PC-9 (cell line): ENCODE measurements at regions not wholly inside any gene's neighbourhood (a gene's known extent, or its start where the extent isn't known, plus 50 kb on each side); places are given as distances from the start of the nearest gene placed in this dataset.
A peak's percentile ranks its signal among the peaks of the same experiment; 100 is the strongest.

Experiments used
- BruUV-seq: library from RNA; stranded (reverse); fragments of 400-500 nt; replicated peaks from 2 replicates; lab custom pipeline; 2021; lab: Mats Ljungman, UMichigan
- CTCF ChIA-PET: fragments of 300-600 bp; sonication (Branson Sonifier 250); formaldehyde crosslinking; loops from one replicate; lab custom pipeline; 2022; ENCODE audit warnings: antibody characterized with exemption; lab: Charles Lee
- POLR2A ChIA-PET: fragments of 300-600 bp; sonication (Branson Sonifier 250); formaldehyde crosslinking; loops from one replicate; lab custom pipeline; 2022; ENCODE audit warnings: antibody characterized with exemption; ENCODE audit not compliant: unreplicated experiment; lab: Charles Lee
- DNase-seq, 2 experiments: peaks; one replicate each; pipeline versions ENCODE4 v3.0.0 to v3.0.0-alpha.2; 2015 to 2022; ENCODE audit warnings: mixed read lengths in 1 of 2
- H2AFZ ChIP-seq: fragments of 200-600 bp; sonication (generic); 2 replicates; pipeline ENCODE4 v1.8.1; 2017; ENCODE audit warnings: antibody characterized with exemption
- H3F3A ChIP-seq: fragments of 200-600 bp; sonication (generic); 2 replicates; pipeline ENCODE4 v1.8.1; 2017; ENCODE audit warnings: antibody characterized with exemption, mild to moderate bottlenecking, low read depth; ENCODE audit not compliant: insufficient read depth
- H3K27ac ChIP-seq: fragments of 200-600 bp; sonication (generic); 2 replicates; pipeline ENCODE4 v1.6.1; 2016; ENCODE audit warnings: mixed run types
- H3K27me3 ChIP-seq: fragments of 200-600 bp; sonication (generic); 2 replicates; pipeline ENCODE4 v1.6.1; 2016; ENCODE audit warnings: low read depth, mixed run types; ENCODE audit not compliant: insufficient read depth
- H3K36me3 ChIP-seq: fragments of 200-600 bp; sonication (generic); 2 replicates; pipeline ENCODE4 v1.6.1; 2016; ENCODE audit warnings: low read depth, mixed run types
- H3K4me1 ChIP-seq: fragments of 200-600 bp; sonication (generic); replicated peaks from 2 replicates; pipeline ENCODE4 v1.6.1; 2016; ENCODE audit warnings: mixed run types; ENCODE audit not compliant: insufficient read depth
- H3K4me2 ChIP-seq: fragments of 200-600 bp; sonication (generic); 2 replicates; pipeline ENCODE4 v1.6.1; 2017; ENCODE audit warnings: mixed run types
- H3K4me3 ChIP-seq: fragments of 200-600 bp; sonication (generic); 2 replicates; pipeline ENCODE4 v1.6.1; 2016; ENCODE audit warnings: mixed run types
- H3K79me2 ChIP-seq: fragments of 200-600 bp; sonication (generic); 2 replicates; pipeline ENCODE4 v1.6.1; 2017; ENCODE audit warnings: low read depth, mixed run types
- H3K9me2 ChIP-seq: fragments of 200-600 bp; sonication (generic); 2 replicates; pipeline ENCODE4 v1.8.1; 2017; ENCODE audit warnings: mild to moderate bottlenecking; ENCODE audit not compliant: insufficient read depth
- H3K9me3 ChIP-seq: fragments of 200-600 bp; sonication (generic); 2 replicates; pipeline ENCODE4 v1.8.1; 2016; ENCODE audit warnings: low read depth; ENCODE audit not compliant: insufficient read depth
- H4K20me1 ChIP-seq: fragments of 200-600 bp; sonication (generic); 2 replicates; pipeline ENCODE4 v1.8.1; 2017; ENCODE audit not compliant: insufficient read depth
- EZH2 ChIP-seq: fragments of 200-600 bp; sonication (generic); IDR thresholded peaks from 2 replicates; pipeline ENCODE4 v1.8.0; 2017; ENCODE audit warnings: antibody characterized with exemption, low read depth
- intact Hi-C: fragments of 100-400 bp; cut with micrococcal nuclease; formaldehyde crosslinking; loops from one replicate; pipeline ENCODE4 v1.10.0; 2022; ENCODE audit not compliant: unreplicated experiment
- TF ChIP-seq, protein P1 (sequence below): fragments of 200-600 bp; sonication (generic); conservative IDR thresholded peaks from 2 replicates; pipeline ENCODE4 v1.6.1; 2017; ENCODE audit warnings: mixed run types, antibody characterized with exemption, mild to moderate bottlenecking, moderate library complexity

DNA sequence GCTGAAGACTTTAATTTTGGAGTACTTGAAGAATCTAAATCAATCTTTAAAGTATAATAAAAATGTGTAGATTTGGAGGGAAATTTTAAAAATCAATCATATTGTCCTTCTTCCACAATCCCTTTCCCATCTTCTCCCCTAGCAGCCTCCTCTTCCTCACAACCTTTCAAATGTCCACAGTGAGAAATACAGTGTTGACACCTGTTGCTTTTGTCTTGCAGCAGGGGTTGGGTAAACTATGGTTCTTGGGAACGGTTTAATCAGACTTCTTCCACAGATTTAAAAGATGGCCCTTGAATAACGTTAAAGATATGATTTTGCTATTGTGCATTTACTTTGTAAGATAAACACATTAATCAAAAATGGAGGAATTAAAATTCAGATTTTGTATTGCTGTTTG, 113.8 kb upstream of the SLC1A4 start:
- Histone ChIP-seq H3K27me3 (no peaks in the 10 kb centered on the region), H3K4me2 (no peak overlapping the region), H3K36me3 (no peaks in the 10 kb centered on the region), H4K20me1 (no peaks in the 10 kb centered on the region), H3K9me2 (no peaks in the 10 kb centered on the region), H2AFZ (no peak overlapping the region), H3K27ac (peak overlapping the region; percentile 53), H3F3A (peaks cover 24% of the 10 kb centered on the region), H3K79me2 (no peaks in the 10 kb centered on the region), H3K4me1 (peaks cover 26% of the 10 kb centered on the region), H3K4me3 (no peak overlapping the region), H3K9me3 (no peaks in the 10 kb centered on the region)
- POLR2A ChIA-PET, result no interaction called here
- CTCF ChIA-PET, result no interaction called here
- TF ChIP-seq, protein P1, sequence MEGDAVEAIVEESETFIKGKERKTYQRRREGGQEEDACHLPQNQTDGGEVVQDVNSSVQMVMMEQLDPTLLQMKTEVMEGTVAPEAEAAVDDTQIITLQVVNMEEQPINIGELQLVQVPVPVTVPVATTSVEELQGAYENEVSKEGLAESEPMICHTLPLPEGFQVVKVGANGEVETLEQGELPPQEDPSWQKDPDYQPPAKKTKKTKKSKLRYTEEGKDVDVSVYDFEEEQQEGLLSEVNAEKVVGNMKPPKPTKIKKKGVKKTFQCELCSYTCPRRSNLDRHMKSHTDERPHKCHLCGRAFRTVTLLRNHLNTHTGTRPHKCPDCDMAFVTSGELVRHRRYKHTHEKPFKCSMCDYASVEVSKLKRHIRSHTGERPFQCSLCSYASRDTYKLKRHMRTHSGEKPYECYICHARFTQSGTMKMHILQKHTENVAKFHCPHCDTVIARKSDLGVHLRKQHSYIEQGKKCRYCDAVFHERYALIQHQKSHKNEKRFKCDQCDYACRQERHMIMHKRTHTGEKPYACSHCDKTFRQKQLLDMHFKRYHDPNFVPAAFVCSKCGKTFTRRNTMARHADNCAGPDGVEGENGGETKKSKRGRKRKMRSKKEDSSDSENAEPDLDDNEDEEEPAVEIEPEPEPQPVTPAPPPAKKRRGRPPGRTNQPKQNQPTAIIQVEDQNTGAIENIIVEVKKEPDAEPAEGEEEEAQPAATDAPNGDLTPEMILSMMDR, result no peak
- no peak for TF ChIP-seq EZH2
- intact Hi-C loops, result loop anchor here (5.0 kb wide), 1 partner anchor 733 kb away; the partner anchor contains the start of gene PELI1
- no TSS peak for BruUV-seq
- no peak for DNase-seq

DNA sequence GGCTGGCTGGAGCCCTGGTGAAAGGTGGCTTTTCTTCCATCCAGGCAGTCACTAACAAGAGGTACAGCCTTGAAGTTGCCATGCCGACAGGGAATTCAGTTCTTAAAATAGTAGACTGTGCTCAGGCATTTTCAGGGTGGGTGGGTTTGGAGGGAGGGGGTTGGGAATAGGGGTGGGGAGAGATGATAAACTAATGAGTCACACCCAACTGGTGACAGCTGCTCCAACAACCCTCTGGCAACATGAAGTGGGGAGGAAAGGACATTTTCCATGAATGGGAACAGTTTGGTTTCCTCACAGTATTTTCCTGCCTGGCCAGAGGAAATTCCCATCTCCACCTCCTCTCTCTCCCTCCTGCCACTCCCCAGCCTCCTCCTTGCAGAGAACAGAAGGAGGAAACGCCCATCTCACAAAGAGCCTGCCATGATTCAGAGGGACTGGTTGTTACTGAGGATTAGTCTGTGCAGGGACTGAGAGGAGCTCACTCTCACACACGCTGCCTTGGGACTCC, 113.0 kb upstream of the SLC1A4 start:
- ChIA-PET CTCF (interaction anchor here (0.7 to 1.1 kb wide), 3 partner anchors 14 to 353 kb away, joined by 3 to 5 read pairs (median 3); no protein-coding TSS in a partner anchor), POLR2A (interaction anchor here (0.6 kb wide), 2 partner anchors 37 to 854 kb away, joined by 5 to 24 read pairs; no protein-coding TSS in a partner anchor)
- peak overlapping the region; percentile 53 for H3K27ac ChIP-seq
- BruUV-seq, result no TSS peak
- no peaks in the 10 kb centered on the region for H3K9me3 ChIP-seq
- peaks cover 24% of the 10 kb centered on the region for H3F3A ChIP-seq
- H2AFZ ChIP-seq, result no peak overlapping the region
- no peaks in the 10 kb centered on the region for H3K36me3 ChIP-seq
- H3K4me2 ChIP-seq, result peak overlapping the region; percentile 59
- intact Hi-C loops, result loop anchor here (5.0 kb wide), 1 partner anchor 734 kb away; the partner anchor contains the start of gene PELI1
- H3K79me2 ChIP-seq, result no peaks in the 10 kb centered on the region
- no peaks in the 10 kb centered on the region for H3K27me3 ChIP-seq
- no peaks in the 10 kb centered on the region for H3K9me2 ChIP-seq
- no peak overlapping the region for H3K4me3 ChIP-seq
- H3K4me1 ChIP-seq, result peaks cover 26% of the 10 kb centered on the region
- DNase-seq, result peak; percentile 72 to 84
- TF ChIP-seq, protein P1, result no peak
- no peak for TF ChIP-seq EZH2
- H4K20me1 ChIP-seq, result no peaks in the 10 kb centered on the region

DNA sequence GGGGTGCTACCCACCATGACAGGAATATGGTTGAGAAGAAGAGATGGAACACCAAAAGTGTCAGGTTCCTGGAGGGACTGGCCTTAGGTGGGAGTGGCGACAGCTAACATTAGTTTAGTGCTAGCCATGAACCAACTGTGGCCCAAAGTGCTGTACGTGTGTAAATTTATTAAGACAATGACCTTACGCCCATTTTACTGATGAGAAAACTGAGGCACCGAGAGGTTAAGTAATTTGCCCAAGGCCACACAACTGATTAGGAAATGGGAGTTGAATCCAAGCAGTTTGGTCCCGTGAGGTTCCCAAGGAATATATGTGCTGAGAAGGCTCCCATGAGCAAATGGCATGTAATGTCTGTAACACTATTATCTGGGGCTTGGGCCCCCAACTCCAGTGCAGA, 109.5 kb upstream of the SLC1A4 start:
- Histone ChIP-seq H3K4me3 (no peak overlapping the region), H3F3A (peaks cover 24% of the 10 kb centered on the region), H4K20me1 (no peaks in the 10 kb centered on the region), H3K27ac (no peak overlapping the region), H2AFZ (no peak overlapping the region), H3K4me1 (peaks cover 26% of the 10 kb centered on the region), H3K27me3 (no peaks in the 10 kb centered on the region), H3K79me2 (no peaks in the 10 kb centered on the region), H3K9me2 (no peaks in the 10 kb centered on the region), H3K9me3 (no peaks in the 10 kb centered on the region), H3K4me2 (no peak overlapping the region), H3K36me3 (no peaks in the 10 kb centered on the region)
- no TSS peak for BruUV-seq
- POLR2A ChIA-PET, result no interaction called here
- CTCF ChIA-PET, result interaction anchor here (1.1 kb wide), 1 partner anchor 292 kb away, joined by 4 read pairs; no protein-coding TSS in a partner anchor
- intact Hi-C loops, result loop anchor here (2.0 to 5.0 kb wide), 2 partner anchors 693 to 737 kb away; partner anchors contain the start of gene PELI1
- TF ChIP-seq EZH2, result no peak
- TF ChIP-seq, protein P1, result no peak
- DNase-seq, result no peak
